ENCODE measurements at regions not wholly inside any gene's neighbourhood (a gene's known extent, or its start where the extent isn't known, plus 50 kb on each side); places are given as distances from the start of the nearest gene placed in this dataset.

- CTCF ChIA-PET, result no interaction called here
- no peaks in the 10 kb centered on the region for H3K9me2 ChIP-seq (ENCODE audit: insufficient read depth)
- H3K9ac ChIP-seq (ENCODE audit: low read length), result no peak overlapping the region
- ATAC-seq (no peak), DNase-seq (ENCODE audit: low read depth, low spot score) (no peak)
- BruUV-seq (replicated peaks), result no TSS peak
- H3K27me3 ChIP-seq (ENCODE audit: insufficient read depth, low read length), result no peaks in the 10 kb centered on the region
- no peaks in the 10 kb centered on the region for H3K9me3 ChIP-seq (ENCODE audit: control insufficient read depth in 1 of 2, insufficient read depth in 1 of 2, low read depth in 1 of 2, low read length in 2 of 2)
- H3K36me3 ChIP-seq (ENCODE audit: control insufficient read depth in 1 of 2, insufficient read depth in 2 of 2, low read length in 2 of 2), result no peaks in the 10 kb centered on the region
- H3K4me1 ChIP-seq (ENCODE audit: control insufficient read depth in 1 of 2, insufficient read depth in 2 of 2, low read length in 2 of 2), result no peaks in the 10 kb centered on the region
- H2AFZ ChIP-seq (ENCODE audit: low read depth, low read length, poor library complexity, severe bottlenecking), result no peak overlapping the region
- intact Hi-C loops (cut with micrococcal nuclease), result no loop called here
- no peak overlapping the region for H3K27ac ChIP-seq (ENCODE audit: low read depth, low read length)
- no peaks in the 10 kb centered on the region for H4K20me1 ChIP-seq (ENCODE audit: insufficient read depth)
- RAD21 ChIA-PET (ENCODE audit: low non-redundant PET in 1 of 2, low total read pairs in 2 of 2, uncharacterized antibody in 2 of 2, unreplicated experiment in 2 of 2), result no interaction called here
- TF ChIP-seq EZH2phosphoT487 (IDR thresholded peaks at IDR 0.05; ENCODE audit: borderline replicate concordance) (no peak), SRF (IDR thresholded peaks at IDR 0.05; ENCODE audit: low read depth) (no peak), ZNF274 (IDR thresholded peaks at IDR 0.05; ENCODE audit: low read depth, low read length) (no peak), EGR1 (IDR thresholded peaks at IDR 0.05; ENCODE audit: low read depth) (no peak)
- H3K4me3 ChIP-seq (replicated peaks in 1 of 2; ENCODE audit: low read depth in 1 of 2, low read length in 2 of 2), result no peak overlapping the region
- POLR2A ChIA-PET, result no interaction called here
- no peaks in the 10 kb centered on the region for H3K79me2 ChIP-seq (ENCODE audit: insufficient read depth, low read length)
- H3K4me2 ChIP-seq (ENCODE audit: low read length), result no peak overlapping the region
These were observed 347.2 kb upstream of the ANXA10 start for GRCh38 chr4:167745024-167745687.

- H4K20me1 ChIP-seq (ENCODE audit: insufficient read depth), result no peaks in the 10 kb centered on the region
- ATAC-seq (no peak), DNase-seq (ENCODE audit: low read depth, low spot score) (no peak)
- H3K4me3 ChIP-seq (replicated peaks in 1 of 2; ENCODE audit: low read depth in 1 of 2, low read length in 2 of 2), result no peak overlapping the region
- no peak overlapping the region for H3K4me2 ChIP-seq (ENCODE audit: low read length)
- H3K4me1 ChIP-seq (ENCODE audit: control insufficient read depth in 1 of 2, insufficient read depth in 2 of 2, low read length in 2 of 2), result no peaks in the 10 kb centered on the region
- intact Hi-C loops (cut with micrococcal nuclease), result no loop called here
- no peak overlapping the region for H2AFZ ChIP-seq (ENCODE audit: low read depth, low read length, poor library complexity, severe bottlenecking)
- no peak for TF ChIP-seq EGR1 (IDR thresholded peaks at IDR 0.05; ENCODE audit: low read depth)
- no peak for TF ChIP-seq FOSL1 (IDR thresholded peaks at IDR 0.05; ENCODE audit: low read depth)
- no peak for TF ChIP-seq ZNF274 (IDR thresholded peaks at IDR 0.05; ENCODE audit: low read depth, low read length)
- no peak for TF ChIP-seq ZFX (IDR thresholded peaks at IDR 0.05)
- TF ChIP-seq CTCF (IDR thresholded peaks at IDR 0.05 in 2 of 3, conservative IDR thresholded peaks at IDR 0.05 in 1 of 3; ENCODE audit: borderline replicate concordance in 1 of 3, insufficient read depth in 1 of 3, low read depth in 2 of 3, low read length in 2 of 3), result no peak
- TF ChIP-seq ELF1 (IDR thresholded peaks at IDR 0.05; ENCODE audit: borderline replicate concordance, low read depth), result no peak
- ChIA-PET POLR2A (no interaction called here), CTCF (no interaction called here), RAD21 (ENCODE audit: low non-redundant PET in 1 of 2, low total read pairs in 2 of 2, uncharacterized antibody in 2 of 2, unreplicated experiment in 2 of 2) (no interaction called here)
- H3K36me3 ChIP-seq (ENCODE audit: control insufficient read depth in 1 of 2, insufficient read depth in 2 of 2, low read length in 2 of 2), result no peaks in the 10 kb centered on the region
- BruUV-seq (replicated peaks), result no TSS peak
- no peak overlapping the region for H3K27ac ChIP-seq (ENCODE audit: low read depth, low read length)
- no peaks in the 10 kb centered on the region for H3K9me2 ChIP-seq (ENCODE audit: insufficient read depth)
- no peaks in the 10 kb centered on the region for H3K27me3 ChIP-seq (ENCODE audit: insufficient read depth, low read length)
- peaks cover 0 to 4% of the 10 kb centered on the region in 2 experiments; a peak in 2 of 4 replicates for H3K9me3 ChIP-seq (ENCODE audit: control insufficient read depth in 1 of 2, insufficient read depth in 1 of 2, low read depth in 1 of 2, low read length in 2 of 2)
- no peak overlapping the region for H3K9ac ChIP-seq (ENCODE audit: low read length)
- H3K79me2 ChIP-seq (ENCODE audit: insufficient read depth, low read length), result no peaks in the 10 kb centered on the region
These were observed 325.1 kb upstream of the ANXA10 start for GRCh38 chr4:167767281-167767680.

All from HCT116 (cell line).